Type B pancreatic cell (in vitro differentiated cells): ENCODE measurements at regions not wholly inside any gene's neighbourhood (a gene's known extent, or its start where the extent isn't known, plus 50 kb on each side); places are given as distances from the start of the nearest gene placed in this dataset.
"Not testable (repeated sequence)": the region's sequence is repeated elsewhere in the genome, so short reads cannot be mapped to it uniquely, and the experiment has no call there.

Source experiments
- DNase-seq: peaks from one replicate; pipeline ENCODE4 v3.0.0; 2021; ENCODE audit warnings: mixed read lengths; ENCODE audit not compliant: unreplicated experiment; ENCODE audit errors: extremely low spot score
- H3K27ac Mint-ChIP-seq: 2 replicates; pipeline ENCODE4 v1.8.0; 2021; ENCODE audit warnings: mild to moderate bottlenecking, mixed read lengths
- H3K27me3 Mint-ChIP-seq: 2 replicates; pipeline ENCODE4 v1.8.0; 2021; ENCODE audit warnings: mixed read lengths
- H3K36me3 Mint-ChIP-seq: 2 replicates; pipeline ENCODE4 v1.8.0; 2021; ENCODE audit warnings: mixed read lengths
- H3K4me1 Mint-ChIP-seq: one replicate; pipeline ENCODE4 v1.8.0; 2021; ENCODE audit warnings: mixed read lengths; ENCODE audit not compliant: unreplicated experiment
- H3K4me3 Mint-ChIP-seq: 2 replicates; pipeline ENCODE4 v1.8.0; 2021; ENCODE audit warnings: mild to moderate bottlenecking, mixed read lengths
- H3K9me3 Mint-ChIP-seq: 2 replicates; pipeline ENCODE4 v1.8.0; 2021; ENCODE audit warnings: mixed read lengths
- TF ChIP-seq, protein P1 (sequence below): fragments of 200-600 bp; sonication (generic); conservative IDR thresholded peaks from 2 replicates; pipeline ENCODE4 v1.5.0; 2021; ENCODE audit warnings: antibody characterized with exemption, mild to moderate bottlenecking

DNA sequence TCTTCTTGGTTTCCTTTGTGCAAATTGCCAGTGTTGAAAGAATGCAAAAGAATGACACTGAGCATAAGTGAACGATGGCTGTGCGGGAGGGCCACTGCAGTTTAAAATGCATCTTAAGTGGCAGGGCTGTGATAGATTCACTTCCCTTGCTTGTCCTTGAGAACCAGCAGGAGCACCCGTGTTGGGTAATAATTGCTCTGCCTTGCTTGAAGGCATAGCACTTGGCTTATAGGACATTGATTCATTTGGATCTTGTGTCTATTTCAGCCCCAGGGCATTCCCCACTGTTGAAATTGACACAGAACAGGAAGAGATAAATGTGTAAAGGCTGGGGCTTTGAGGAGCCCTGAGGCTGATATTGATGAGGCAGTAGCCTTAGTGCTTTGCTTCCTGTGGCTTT, 1003.7 kb upstream of the GYPC start:
- Mint-ChIP-seq H3K27ac (peak overlapping the region; percentile 73), H3K27me3 (peaks cover 3% of the 10 kb centered on the region), H3K4me3 (peak overlapping the region; percentile 46), H3K9me3 (peaks cover 9% of the 10 kb centered on the region), H3K36me3 (peaks cover 4% of the 10 kb centered on the region), H3K4me1 (peaks cover 33% of the 10 kb centered on the region)
- no peak for DNase-seq
- TF ChIP-seq, protein P1, sequence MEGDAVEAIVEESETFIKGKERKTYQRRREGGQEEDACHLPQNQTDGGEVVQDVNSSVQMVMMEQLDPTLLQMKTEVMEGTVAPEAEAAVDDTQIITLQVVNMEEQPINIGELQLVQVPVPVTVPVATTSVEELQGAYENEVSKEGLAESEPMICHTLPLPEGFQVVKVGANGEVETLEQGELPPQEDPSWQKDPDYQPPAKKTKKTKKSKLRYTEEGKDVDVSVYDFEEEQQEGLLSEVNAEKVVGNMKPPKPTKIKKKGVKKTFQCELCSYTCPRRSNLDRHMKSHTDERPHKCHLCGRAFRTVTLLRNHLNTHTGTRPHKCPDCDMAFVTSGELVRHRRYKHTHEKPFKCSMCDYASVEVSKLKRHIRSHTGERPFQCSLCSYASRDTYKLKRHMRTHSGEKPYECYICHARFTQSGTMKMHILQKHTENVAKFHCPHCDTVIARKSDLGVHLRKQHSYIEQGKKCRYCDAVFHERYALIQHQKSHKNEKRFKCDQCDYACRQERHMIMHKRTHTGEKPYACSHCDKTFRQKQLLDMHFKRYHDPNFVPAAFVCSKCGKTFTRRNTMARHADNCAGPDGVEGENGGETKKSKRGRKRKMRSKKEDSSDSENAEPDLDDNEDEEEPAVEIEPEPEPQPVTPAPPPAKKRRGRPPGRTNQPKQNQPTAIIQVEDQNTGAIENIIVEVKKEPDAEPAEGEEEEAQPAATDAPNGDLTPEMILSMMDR, result no peak

DNA sequence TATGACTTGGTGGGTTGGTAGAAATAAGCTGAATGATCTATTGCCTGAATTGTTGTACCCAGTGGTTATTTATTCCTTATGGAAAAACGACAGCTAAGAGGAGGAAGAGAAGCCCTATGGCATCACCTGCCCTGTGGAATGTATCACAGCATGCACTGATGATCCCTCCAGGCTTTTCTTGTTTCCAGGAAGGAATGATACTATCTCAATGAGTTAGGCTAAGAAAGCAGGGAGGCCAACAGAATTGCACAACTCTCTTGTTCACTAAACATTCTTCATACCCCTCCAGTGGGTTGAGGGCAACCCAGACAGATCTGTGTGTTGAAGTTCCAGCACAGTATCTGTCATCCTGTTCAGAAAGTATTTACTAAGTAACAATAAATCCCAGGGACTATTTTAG, 1001.7 kb upstream of the GYPC start:
- no peak overlapping the region for H3K4me3 Mint-ChIP-seq
- peaks cover 9% of the 10 kb centered on the region for H3K9me3 Mint-ChIP-seq
- H3K27ac Mint-ChIP-seq, result no peak overlapping the region
- no peak for DNase-seq
- TF ChIP-seq, protein P1, result no peak
- peaks cover 33% of the 10 kb centered on the region for H3K4me1 Mint-ChIP-seq
- H3K36me3 Mint-ChIP-seq, result peaks cover 4% of the 10 kb centered on the region
- H3K27me3 Mint-ChIP-seq, result peaks cover 3% of the 10 kb centered on the region

GRCh38 chr2:125656190-125656589, 999.8 kb upstream of the GYPC start:
- Mint-ChIP-seq H3K27me3 (peaks cover 3% of the 10 kb centered on the region), H3K9me3 (peaks cover 13% of the 10 kb centered on the region), H3K27ac (no peak overlapping the region), H3K4me3 (no peak overlapping the region), H3K4me1 (peaks cover 29% of the 10 kb centered on the region), H3K36me3 (peaks cover 7% of the 10 kb centered on the region)
- DNase-seq, result no peak
- TF ChIP-seq, protein P1, result peak; percentile 30

DNA sequence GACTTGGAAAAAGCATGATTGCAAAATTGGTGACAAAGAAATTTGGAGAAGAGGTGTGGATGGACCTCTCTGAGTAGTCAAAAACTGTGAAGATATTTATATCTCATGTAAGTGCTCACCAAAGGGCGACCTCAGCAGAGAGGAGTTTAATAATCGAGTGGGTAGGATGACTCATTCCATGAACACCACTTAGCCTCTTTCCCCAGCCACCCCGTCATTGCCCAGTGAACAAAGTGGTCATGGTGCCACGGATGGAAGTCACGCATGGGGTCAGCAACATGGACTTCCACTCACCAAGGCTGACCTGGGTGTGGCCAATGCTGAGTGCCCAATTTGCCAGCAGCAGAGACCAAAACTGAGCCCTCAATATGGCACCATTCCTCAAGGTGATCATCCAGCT, 997.4 kb upstream of the GYPC start:
- no peak for DNase-seq
- Mint-ChIP-seq H3K9me3 (peaks cover 4% of the 10 kb centered on the region), H3K27me3 (peaks cover 3% of the 10 kb centered on the region), H3K27ac (no peak overlapping the region), H3K4me1 (peaks cover 11% of the 10 kb centered on the region), H3K4me3 (no peak overlapping the region), H3K36me3 (peaks cover 4% of the 10 kb centered on the region)
- TF ChIP-seq, protein P1, result no peak

- not testable (repeated sequence) for H3K9me3 Mint-ChIP-seq, H3K27me3 Mint-ChIP-seq, H3K4me3 Mint-ChIP-seq, H3K4me1 Mint-ChIP-seq, DNase-seq, H3K36me3 Mint-ChIP-seq
- H3K27ac Mint-ChIP-seq, result peak overlapping the region; percentile 92
These were observed 995.6 kb upstream of the GYPC start for GRCh38 chr2:125660369-125660768.

- H3K27ac Mint-ChIP-seq, result no peak overlapping the region
- no peaks in the 10 kb centered on the region for H3K4me1 Mint-ChIP-seq
- H3K27me3 Mint-ChIP-seq, result no peaks in the 10 kb centered on the region
- DNase-seq, result no peak
- H3K36me3 Mint-ChIP-seq, result no peaks in the 10 kb centered on the region
- no peak overlapping the region for H3K4me3 Mint-ChIP-seq
- TF ChIP-seq, protein P1, result no peak
- no peaks in the 10 kb centered on the region for H3K9me3 Mint-ChIP-seq
These were observed 988.3 kb upstream of the GYPC start for GRCh38 chr2:125667630-125668029.
